ENCODE measurements at regions not wholly inside any gene's neighbourhood (a gene's known extent, or its start where the extent isn't known, plus 50 kb on each side); places are given as distances from the start of the nearest gene placed in this dataset.
"Not testable (repeated sequence)": the region's sequence is repeated elsewhere in the genome, so short reads cannot be mapped to it uniquely, and the experiment has no call there.

DNA sequence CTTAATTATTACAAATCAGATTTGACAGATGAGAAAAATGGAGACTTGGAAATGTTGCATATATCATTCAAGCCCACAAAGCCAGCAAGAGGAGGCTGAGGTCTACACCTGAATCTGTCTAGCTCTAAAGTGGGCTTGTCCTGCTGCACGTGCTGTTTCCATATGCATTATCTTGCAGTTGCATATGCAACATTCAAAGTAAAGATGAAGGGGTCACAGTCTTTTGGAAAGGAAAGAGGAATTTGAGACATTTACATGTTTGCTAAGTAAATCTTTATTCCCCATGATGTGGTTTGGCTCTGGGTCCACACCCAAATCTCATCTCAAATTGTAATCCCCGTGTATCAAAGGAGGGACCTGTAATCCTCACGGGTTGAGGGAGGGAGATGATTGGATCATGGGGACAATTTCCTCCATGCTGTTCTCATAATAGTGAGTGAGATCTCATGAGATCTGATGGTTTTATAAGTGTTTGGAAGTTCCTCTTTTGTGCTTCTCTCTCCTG, 98.3 kb downstream of the BACH1 start:
- no peak for DNase-seq

DNA sequence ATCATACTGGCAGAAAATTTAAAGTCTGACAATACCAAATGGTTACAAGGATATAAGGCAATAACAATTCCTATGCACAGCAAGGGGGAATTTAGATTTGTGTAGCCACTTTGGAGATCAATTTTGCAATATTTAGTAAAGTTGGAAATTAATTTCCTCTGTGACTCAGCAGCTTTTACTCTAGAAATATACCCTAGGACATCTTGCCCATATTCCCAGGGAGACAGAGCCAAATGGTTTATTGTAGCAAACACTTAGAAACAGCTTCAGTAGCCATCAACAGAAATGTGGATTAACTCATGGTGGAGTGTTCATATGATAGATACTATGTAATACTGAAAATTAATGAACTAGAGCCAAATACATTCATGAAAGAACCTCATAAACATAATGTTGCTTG, 104.6 kb downstream of the BACH1 start:
- DNase-seq = no peak

DNA sequence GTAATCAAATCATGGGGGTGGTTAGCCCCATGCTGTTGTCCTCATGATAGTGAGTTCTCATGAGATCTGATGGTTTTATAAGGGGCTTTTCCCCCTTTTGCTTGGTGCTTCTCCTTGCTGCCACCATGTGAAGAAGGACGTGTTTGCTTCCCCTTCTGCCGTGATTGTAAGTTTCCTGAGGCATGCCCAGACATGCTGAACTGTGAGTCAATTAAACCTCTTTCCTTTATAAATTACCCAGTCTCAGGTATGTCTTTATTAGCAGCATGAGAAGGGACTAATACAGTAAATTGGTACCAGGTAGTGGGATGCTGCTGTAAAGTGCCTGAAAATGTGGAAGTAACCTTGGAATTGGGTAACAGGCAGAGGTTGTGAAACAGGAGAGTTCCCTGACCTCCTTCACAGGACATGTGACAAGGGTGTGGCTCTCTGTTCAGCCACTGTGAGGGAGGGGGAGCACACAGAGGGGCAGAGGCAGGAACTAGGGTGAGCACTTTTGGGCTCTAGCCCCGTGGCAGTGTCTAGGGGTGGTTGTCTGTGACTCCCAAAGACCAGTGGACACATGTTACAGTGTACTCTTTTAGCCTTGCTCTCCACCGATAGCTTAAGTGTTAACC, 105.3 kb downstream of the BACH1 start:
- DNase-seq = no peak

DNA sequence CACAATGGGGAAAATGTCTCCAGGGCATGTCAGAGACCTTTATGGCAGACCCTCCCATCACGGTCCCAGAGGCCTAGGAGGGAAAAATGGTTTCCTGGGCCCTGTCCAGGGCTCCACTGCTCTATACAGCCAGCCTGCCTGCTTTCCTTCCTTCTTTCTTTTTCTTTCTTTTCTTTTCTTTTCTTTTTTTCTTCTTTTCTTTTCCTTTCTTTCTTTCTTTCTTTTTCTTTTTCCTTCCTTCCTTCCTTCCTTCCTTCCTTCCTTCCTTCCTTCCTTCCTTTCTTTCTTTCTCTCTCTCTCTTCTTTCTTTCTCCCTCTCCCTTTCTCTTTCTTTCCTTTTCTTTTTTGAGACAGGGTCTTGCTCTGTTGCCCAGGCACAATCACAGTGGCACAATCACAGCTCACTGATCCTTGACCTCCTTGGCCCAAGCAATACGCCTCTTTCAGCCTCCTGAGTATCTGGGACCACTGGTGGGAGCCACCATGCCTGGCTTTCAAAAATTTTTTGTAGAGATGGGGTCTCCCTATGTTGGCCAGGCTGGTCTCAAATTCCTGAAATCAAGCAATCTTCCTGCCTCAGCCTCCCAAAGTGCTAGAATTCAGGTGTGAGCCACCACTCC, 106.9 kb downstream of the BACH1 start:
- DNase-seq = no peak

DNA sequence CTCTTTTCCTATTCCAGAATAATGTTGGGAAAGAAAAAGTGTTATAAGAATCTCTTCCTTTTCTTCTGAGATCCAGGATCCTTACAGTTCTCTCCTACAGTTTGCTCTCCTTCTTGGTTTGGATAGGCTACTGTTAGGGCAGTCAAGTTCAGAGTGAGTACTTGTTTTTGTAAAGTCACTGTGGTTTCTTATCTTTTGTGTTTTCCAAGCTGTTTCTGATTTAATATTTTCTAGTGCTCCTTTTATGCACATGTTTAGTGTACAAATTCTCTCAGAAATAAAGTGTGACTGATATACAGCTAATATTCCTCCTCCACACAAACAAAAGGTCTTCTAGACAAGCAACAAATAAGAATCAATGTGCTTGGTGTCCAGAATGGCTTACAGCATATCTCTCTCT, 107.7 kb downstream of the BACH1 start:
- DNase-seq = no peak

DNA sequence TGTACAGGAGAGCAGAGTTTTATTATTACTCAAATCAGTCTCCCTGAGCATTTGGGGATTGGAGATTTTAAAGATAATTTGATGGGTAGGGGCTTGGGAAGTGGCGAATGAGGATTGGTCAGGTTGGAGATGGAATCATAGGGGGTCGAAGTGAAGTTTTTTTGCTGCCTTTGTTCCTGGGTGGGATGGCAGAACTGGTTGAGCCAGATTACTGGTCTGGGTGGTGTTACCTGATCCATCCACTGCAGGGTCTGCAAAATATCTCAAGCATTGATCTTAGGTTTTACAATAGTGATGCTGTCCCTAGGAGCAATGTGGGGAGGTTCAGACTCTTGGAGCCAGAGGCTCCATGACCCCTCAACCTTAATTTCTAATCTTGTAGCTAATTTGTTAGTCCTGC, 108.8 kb downstream of the BACH1 start:
- DNase-seq = no peak

DNA sequence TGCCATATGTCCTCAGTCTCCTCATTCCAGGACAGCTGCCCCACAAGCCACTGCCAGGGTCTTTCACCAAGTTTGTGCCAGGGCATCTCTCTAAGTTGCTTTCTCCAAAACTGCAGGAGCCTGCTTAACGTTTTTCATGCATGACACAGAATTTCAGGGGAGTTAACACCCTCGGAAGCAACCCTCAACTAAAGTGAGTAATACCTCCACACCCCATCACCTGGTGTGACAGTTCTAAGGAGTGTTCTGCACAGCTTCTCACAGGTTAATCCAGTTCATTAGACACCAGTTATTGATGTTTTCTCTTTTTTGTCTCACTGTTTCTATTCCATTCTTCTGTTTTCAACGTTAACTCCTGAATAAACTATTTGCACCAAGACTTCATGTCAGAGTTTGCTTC, 115.0 kb downstream of the BACH1 start:
- no peak for DNase-seq

DNA sequence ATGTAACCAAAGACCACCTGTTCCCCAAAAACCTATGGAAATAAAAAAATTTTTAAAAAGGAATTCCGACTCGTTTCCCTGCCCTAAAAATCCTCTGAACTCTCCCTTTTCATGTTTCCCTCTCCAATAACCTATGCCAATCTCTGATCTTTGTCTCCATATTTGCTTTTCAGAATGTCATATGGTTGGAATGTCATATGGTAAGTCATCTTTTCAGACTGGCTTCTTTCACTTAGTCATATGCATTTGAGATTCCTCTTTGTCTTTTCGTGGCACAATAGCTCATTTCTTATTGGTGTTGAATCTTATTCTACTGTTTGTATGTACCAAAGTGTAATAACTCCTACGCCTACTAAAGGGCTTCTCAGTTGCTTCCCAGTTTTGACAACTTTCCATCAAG, 117.5 kb downstream of the BACH1 start:
- DNase-seq = peak; percentile 7

DNA sequence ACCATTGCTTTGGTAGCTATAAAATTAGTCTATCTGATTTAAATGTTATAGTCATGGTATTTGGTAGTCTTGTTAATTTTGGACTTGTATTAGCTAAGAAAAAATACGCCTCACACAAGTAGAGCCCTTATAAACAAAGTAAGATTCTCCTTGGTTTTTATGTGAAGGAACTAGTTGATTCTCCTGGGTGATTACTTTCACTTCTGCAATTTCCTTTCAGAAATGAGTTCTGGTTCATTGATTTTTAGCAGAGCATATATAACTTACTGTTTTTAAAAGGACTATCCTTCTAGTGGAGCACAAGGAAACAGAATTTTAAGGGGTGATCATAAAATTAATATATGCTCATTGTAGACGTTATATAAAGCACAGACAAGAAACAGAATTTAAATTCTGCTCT, 120.1 kb downstream of the BACH1 start:
- no peak for DNase-seq

DNA sequence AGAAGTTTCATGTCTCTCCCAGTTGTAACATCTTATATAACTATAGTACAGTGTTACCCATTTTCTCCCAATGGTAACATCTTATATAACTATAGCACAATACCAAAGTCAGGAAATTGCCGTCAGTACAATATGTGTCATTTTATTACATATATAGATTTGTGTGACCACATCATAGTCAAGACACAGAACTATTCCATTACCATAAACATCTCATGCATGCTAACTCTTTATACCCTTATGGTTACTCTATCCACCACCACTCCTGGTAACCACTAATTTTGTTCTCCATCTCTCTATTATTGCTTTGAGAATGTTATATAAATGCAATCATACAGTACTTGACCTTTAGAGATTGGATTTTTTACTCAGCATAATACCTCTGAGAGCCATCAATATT, 120.7 kb downstream of the BACH1 start:
- DNase-seq = no peak

DNA sequence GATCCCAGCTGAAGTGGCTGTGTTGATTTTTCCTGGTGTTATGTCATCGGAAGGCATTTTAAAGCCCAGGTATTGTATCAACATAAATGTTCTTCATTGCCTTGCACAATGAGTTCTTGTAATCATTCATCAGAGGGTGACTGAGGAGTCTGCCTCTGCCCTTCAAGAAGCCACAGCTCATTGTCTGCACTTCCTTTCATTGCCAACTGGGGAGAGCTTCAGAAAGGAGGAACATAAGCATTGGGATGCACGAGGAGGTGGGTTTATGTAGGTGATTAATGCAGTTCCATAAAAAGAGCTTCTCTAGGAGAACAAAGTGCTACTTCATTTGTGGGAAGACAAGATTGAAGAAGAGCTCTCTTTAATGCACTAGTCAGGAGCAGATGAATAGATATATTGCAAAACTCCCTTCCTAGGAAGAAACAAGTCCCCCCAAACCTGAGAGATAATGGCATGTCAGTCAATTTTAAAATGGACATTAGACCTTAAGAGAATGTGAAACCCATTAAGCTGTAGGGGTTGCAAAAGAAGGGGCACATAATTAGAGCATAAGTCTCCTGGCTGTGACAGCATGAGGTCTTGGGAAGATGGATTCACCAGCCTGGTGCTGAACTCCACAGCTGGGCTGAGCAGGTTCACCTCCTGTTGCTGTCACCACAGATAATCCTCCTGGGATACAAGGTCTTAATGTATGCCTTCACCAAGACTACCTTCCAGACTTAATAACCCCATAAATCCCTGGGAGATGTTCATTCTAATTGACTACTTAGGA, 124.6 kb downstream of the BACH1 start:
- no peak for DNase-seq

DNA sequence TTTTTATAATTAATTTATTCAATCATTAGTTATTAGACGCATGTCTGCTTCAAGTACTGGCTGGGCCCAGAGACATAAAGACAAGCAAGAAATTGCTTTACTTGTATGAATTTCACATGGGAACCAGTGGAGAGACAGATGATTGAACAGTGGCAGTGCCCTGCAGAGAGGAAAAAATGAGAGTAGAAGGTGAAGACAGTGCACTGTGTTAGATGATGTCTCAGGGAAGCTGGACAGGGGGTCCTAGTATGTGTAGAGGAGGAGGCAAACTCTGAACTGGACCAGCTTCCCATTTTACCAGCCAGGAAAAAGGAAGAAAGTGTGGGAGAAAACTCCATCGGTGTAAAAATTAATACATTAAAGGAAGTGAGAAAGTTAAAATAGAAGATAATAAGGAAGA, 126.0 kb downstream of the BACH1 start:
- no peak for DNase-seq

DNA sequence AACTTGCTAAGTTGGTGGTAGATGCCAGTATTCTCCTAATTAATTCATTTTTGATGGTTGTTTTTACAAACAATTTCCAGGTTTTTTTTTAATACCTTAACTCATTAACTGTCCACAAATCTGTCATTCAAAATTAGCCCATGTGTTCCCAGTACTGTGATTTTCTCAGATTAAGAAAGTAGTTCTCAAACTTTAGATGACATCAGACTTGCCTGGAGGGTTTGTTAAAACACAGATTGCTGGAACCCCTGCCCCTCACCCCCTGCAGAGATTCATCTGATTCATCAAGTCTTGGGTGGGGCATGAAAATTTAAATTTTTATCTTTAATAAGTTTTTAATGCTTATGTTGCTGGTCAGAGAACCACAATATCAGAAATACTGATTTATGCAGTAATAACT, 130.5 kb downstream of the BACH1 start:
- peak; percentile 31 for DNase-seq

DNA sequence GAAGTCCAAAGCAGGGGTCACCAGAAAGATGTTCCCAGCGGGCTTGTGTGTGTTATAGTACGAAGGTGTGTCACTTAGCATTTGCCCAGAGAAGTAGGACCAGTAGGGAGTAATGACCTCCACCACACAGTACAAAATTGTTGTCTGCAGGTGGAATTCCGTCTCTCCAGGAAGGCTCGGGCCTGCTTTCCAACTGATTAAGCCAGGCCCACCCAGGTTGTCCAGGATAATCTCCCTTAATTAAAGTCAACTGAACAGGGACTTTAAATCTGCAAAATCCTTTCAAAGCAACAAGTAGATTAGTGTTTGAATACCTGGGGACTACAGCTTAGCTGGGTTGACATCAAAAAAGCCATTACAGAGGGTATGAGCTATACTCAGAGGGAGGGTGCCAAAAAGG, 131.3 kb downstream of the BACH1 start:
- no peak for DNase-seq

DNA sequence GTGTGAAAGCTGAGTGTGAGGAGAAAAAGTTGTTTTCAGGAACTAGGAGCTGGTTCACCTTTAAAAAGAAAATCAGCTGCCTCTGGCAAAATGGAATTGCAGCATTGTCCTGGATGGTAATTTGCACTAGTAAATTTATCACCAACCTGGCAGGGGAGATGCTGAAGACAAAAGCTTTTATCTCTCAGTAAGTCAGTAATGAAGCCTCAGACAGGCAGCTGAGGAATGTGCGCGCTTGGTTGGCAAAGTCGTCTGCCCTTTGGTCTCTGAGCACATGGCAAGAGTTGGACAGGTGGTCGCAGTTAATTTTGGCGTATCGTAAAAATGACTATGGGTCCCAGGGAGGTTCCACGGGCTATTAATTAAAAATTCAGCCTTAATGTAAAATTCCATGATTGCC, 131.9 kb downstream of the BACH1 start:
- DNase-seq = no peak

DNA sequence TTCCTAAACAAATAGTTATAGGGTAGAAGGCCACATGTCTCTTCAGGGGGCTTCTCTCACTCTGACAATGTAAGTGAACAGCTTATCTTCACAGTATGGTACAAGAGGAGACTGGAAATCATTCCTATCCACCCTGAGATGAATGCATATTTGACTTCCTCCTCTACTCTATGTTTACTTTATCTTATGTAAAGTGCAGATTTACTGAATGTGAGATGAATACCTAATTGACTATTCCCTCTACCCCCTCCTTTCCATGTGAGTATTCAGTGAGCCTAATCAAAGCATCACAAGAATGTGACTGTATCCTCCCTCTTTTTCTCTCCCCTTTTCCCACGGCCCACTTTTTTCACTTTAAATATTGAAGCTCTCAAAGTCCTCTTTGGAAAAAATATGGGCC, 132.5 kb downstream of the BACH1 start:
- DNase-seq = no peak

DNA sequence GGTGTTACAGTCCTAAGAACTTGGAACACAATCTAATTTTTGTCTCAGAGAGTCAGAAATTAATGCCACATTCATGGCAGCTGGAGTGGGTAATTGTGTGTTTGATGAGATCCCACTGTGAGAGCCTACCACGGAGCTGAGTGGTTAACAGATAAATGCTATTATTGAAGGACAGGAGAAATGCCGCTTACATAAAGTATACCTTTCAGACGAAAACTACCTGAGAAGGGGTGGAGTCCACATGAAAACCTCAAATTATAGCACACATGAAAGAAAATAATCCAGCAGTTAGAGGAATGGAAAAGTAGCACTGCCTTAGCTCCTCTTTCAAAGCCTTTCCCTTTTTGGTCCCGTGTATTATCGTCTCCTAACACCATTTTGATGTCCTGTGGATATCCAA, 133.0 kb downstream of the BACH1 start:
- DNase-seq = no peak

DNA sequence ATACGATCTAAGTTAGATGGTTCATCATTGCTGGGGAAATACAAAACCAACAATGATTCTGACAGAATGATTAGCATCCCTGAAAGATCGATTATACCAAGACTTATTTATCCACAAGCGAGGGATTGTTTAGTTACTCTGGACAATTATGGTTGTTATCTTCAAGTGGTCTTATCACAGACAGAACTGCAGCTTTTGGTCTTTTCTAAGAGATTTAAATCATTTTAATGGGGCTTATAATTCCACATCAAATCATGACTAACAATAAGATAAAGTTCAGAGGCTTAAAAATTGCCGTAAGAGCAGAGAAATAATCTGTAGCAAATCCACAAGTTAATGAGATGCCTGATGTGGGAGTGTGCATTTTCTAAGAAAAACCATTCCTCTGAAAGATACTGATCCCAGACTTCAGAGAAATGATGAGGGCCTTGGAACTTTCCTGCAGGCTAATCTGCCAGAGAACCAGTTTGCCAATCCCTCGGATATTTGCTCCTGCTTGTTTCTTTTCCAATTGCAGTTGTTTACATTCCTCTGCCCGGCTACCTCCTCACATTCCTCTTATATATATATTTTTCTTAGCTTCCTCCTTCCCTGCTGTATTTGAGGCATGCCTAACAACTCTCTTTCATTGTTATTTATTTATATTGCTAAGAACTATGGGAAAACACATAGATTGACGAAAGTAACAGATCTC, 134.8 kb downstream of the BACH1 start:
- DNase-seq = peak; percentile 25

DNA sequence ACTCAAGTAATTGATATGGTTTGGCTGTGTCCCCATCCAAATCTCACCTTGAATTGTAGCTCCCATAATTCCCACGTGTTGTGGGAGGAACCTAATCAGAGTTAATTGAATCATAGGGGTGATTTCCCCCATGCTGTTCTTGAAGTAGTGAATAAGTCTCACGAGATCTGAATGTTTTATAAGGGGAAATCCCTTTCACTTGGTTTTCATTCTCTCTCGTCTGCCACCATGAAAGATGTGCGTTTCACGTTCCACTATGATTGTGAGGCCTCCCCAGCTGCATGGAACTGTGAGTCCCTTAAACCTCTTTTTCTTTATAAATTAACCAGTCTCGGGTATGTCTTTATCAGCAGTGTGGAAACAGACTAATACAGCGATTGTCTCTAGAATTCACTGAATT, 135.4 kb downstream of the BACH1 start:
- DNase-seq = no peak

DNA sequence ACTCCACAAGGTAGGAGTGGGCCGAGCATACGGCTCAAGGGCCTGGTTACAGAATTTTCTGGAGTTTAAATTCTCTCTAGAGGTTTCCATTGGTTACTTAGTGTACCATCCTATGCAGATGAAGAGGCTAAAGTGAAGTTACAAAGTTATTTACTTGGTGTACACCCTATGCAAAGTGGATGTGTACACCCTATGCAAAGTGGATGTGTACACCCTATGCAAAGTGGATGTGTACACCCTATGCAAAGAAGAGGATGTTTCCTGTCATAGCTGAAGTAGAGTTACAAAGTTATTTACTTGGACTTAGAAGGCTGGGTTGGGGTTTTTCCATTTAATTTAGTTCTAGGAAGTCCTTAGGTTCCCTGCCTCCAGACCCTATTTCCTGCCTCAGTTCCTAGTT, 136.3 kb downstream of the BACH1 start:
- not testable (repeated sequence) for DNase-seq

DNA sequence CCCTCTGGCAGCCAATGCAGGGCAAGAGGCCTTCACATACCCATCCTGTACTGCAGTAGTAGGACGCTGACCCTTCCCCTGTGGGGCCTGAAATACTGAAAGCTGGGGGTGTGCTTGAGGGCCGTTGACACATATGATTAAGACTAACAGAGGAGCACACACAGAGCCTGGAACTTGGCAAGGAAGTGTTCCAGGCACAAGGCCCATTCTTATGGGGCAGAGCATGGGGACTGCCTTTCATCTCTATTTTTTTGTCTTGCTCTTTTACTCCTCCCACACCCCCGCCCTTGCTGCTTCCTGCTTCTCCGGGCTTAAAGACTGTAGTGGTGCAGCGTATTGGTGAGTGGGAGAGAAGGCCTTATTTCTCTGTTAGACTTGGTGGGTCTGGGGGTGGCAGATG, 137.4 kb downstream of the BACH1 start:
- no peak for DNase-seq

DNA sequence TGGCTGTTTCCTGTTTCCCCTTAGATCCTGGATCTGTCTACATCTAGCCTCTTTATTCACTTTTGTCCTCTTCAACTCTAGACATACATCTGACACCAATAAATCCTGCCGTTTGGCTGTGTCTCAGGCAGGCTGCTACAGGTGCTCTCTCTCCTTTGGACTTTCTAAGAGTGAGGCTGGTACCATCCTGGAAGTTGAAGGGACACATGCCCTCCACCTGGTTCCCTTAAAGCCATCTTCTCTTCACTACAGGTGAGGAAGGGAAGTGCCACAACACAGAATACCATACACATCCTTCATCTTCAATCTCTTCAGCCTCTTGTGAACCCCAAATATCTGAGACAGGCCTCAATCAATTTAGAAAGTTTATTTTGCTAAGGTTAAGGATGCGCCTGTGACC, 137.9 kb downstream of the BACH1 start:
- no peak for DNase-seq

DNA sequence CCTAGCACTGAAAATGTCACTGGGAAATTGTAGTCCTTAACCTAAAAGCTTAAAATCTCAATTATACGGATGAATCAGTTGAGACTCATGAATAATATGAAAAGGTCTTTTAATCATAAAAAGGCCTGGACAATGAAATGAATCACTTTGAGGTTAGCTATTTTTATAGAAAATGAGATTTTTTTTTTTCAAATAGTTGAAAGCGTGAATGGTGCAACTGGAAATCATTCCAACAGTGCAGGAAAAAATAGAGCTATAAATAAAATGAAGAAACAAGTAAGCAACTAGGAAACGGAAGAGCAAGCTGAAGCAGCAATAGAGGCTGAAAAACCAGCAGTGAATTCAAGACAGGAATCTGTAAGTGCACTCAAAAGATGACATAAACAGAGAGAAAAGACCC, 142.9 kb downstream of the BACH1 start:
- DNase-seq = no peak
